Nephron (organoid): ENCODE measurements at regions not wholly inside any gene's neighbourhood (a gene's known extent, or its start where the extent isn't known, plus 50 kb on each side); places are given as distances from the start of the nearest gene placed in this dataset.

Experiments used
- H3K27ac Mint-ChIP-seq, 3 experiments: 2 replicates each; pipeline ENCODE4 v1.8.0; 2020; ENCODE audit warnings: mixed read lengths in 3 of 3, mild to moderate bottlenecking in 2 of 3, moderate library complexity in 1 of 3
- H3K27me3 Mint-ChIP-seq: 2 replicates; pipeline ENCODE4 v1.8.0; 2021; ENCODE audit warnings: low read depth, mild to moderate bottlenecking, moderate library complexity, mixed read lengths
- H3K36me3 Mint-ChIP-seq: 2 replicates; pipeline ENCODE4 v1.8.0; 2020; ENCODE audit warnings: low read depth, mixed read lengths
- H3K4me1 Mint-ChIP-seq: 2 replicates; pipeline ENCODE4 v1.8.0; 2020; ENCODE audit warnings: mixed read lengths
- H3K4me3 Mint-ChIP-seq, 3 experiments: 2 replicates each; pipeline ENCODE4 v1.8.0; 2020; ENCODE audit warnings: mild to moderate bottlenecking in 3 of 3, mixed read lengths in 3 of 3, moderate library complexity in 2 of 3
- H3K9me3 Mint-ChIP-seq: 2 replicates; pipeline ENCODE4 v1.8.0; 2020; ENCODE audit warnings: mixed read lengths
- TF ChIP-seq, protein P1 (sequence below), 3 experiments: fragments of 200-600 bp; sonication (generic); IDR thresholded peaks; one replicate each; pipeline ENCODE4 v1.5.0; 2021; ENCODE audit warnings: antibody characterized with exemption in 3 of 3; ENCODE audit not compliant: unreplicated experiment in 3 of 3

- peaks cover 20% of the 10 kb centered on the region for H3K27me3 Mint-ChIP-seq
- peaks cover 15% of the 10 kb centered on the region for H3K4me1 Mint-ChIP-seq
- no peak overlapping the region for H3K4me3 Mint-ChIP-seq
- no peaks in the 10 kb centered on the region for H3K9me3 Mint-ChIP-seq
- no peaks in the 10 kb centered on the region for H3K36me3 Mint-ChIP-seq
- no peak overlapping the region for H3K27ac Mint-ChIP-seq
- TF ChIP-seq, protein P1, sequence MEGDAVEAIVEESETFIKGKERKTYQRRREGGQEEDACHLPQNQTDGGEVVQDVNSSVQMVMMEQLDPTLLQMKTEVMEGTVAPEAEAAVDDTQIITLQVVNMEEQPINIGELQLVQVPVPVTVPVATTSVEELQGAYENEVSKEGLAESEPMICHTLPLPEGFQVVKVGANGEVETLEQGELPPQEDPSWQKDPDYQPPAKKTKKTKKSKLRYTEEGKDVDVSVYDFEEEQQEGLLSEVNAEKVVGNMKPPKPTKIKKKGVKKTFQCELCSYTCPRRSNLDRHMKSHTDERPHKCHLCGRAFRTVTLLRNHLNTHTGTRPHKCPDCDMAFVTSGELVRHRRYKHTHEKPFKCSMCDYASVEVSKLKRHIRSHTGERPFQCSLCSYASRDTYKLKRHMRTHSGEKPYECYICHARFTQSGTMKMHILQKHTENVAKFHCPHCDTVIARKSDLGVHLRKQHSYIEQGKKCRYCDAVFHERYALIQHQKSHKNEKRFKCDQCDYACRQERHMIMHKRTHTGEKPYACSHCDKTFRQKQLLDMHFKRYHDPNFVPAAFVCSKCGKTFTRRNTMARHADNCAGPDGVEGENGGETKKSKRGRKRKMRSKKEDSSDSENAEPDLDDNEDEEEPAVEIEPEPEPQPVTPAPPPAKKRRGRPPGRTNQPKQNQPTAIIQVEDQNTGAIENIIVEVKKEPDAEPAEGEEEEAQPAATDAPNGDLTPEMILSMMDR (IDR thresholded peaks at IDR 0.05; ENCODE audit: unreplicated experiment in 3 of 3) = no peak
Observed at GRCh38 chr13:30032263-30032662, 181.8 kb upstream of the UBL3 start.

DNA sequence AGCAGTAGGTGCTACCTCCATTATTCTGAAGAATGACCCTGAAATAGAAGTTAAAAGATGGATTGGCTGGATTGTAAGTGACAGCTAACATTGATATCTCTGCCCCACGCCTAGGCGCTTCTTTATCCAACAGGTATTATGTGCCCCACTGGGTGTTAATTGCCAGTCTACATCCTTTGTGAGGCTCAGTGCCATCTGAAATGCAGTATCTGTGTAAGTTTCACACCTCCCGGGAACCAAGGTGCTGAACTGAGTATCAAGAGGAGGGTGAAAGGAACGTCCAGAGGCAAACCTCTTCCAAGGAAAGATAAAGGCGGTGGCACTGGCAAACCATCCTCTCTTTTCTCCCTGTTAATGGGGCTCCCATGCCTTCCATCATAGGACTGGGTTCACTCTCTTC is 181.1 kb upstream of the UBL3 start:
- TF ChIP-seq, protein P1 (IDR thresholded peaks at IDR 0.05; ENCODE audit: unreplicated experiment in 3 of 3) = no peak
- H3K36me3 Mint-ChIP-seq = no peaks in the 10 kb centered on the region
- peaks cover 20% of the 10 kb centered on the region for H3K27me3 Mint-ChIP-seq
- H3K27ac Mint-ChIP-seq = no peak overlapping the region
- peaks cover 15% of the 10 kb centered on the region for H3K4me1 Mint-ChIP-seq
- no peak overlapping the region for H3K4me3 Mint-ChIP-seq
- no peaks in the 10 kb centered on the region for H3K9me3 Mint-ChIP-seq

DNA sequence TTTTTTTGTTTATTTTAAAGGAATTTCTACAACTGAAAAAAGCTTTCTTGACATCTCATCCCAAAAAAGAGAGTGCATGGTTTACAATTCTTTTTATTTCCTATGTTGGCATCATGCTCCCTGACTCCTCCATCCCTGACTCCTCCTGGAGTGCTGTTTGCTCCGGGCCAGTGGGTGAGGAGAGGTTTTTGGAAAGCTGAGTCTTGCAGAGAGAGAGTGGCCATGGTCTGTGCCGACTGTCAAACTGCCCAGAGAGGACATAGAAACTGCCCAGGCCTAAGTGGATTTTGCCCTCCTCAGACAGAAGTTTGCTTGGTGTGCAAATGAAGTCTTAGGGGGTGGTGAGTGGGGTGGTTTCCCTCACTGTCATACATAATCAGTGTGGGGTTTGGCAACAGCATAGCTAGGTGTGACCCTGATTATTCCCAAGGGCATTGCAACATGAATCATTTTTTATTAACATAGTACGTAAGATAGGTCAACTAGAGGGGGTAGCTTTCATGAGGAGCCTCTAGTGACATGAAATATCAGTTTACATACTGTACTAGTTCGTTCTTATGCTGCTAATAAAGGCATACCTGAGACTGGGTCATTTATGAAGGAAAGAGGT is 179.8 kb upstream of the UBL3 start:
- no peak overlapping the region for H3K4me3 Mint-ChIP-seq
- no peaks in the 10 kb centered on the region for H3K36me3 Mint-ChIP-seq
- H3K27ac Mint-ChIP-seq = no peak overlapping the region
- TF ChIP-seq, protein P1 (IDR thresholded peaks at IDR 0.05; ENCODE audit: unreplicated experiment in 3 of 3) = no peak
- H3K9me3 Mint-ChIP-seq = no peaks in the 10 kb centered on the region
- H3K27me3 Mint-ChIP-seq = peaks cover 14% of the 10 kb centered on the region
- H3K4me1 Mint-ChIP-seq = peaks cover 15% of the 10 kb centered on the region

GRCh38 chr13:30027569-30028455 is 177.4 kb upstream of the UBL3 start:
- Mint-ChIP-seq H3K36me3 (no peaks in the 10 kb centered on the region), H3K4me1 (no peaks in the 10 kb centered on the region), H3K27ac (no peak overlapping the region), H3K27me3 (peaks cover 6% of the 10 kb centered on the region), H3K4me3 (no peak overlapping the region), H3K9me3 (no peaks in the 10 kb centered on the region)
- TF ChIP-seq, protein P1 (IDR thresholded peaks at IDR 0.05; ENCODE audit: unreplicated experiment in 3 of 3) = no peak

DNA sequence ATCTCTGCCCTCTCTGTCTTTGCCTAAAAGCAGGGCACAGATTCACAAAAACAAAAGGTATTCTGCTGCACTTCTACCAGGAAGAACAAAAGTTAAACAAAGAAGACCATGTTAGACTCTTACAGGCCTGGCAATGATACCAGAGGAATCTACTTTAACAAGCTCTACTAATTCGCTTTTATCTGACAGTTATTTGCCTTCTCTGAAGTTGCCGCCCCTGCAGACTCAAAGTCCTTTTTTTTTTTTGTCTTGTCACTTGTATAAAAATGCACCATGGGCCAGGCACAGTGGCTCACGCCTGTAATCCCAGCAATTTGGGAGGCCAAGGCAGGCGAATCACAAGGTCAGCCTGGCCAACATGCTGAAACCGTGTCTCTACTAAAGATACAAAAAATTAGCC is 176.5 kb upstream of the UBL3 start:
- no peak overlapping the region for H3K4me3 Mint-ChIP-seq
- H3K4me1 Mint-ChIP-seq = no peaks in the 10 kb centered on the region
- peaks cover 8% of the 10 kb centered on the region for H3K27me3 Mint-ChIP-seq
- no peaks in the 10 kb centered on the region for H3K9me3 Mint-ChIP-seq
- TF ChIP-seq, protein P1 (IDR thresholded peaks at IDR 0.05; ENCODE audit: unreplicated experiment in 3 of 3) = no peak
- H3K27ac Mint-ChIP-seq = no peak overlapping the region
- no peaks in the 10 kb centered on the region for H3K36me3 Mint-ChIP-seq
